ACC112 (cell line): ENCODE measurements at regions not wholly inside any gene's neighbourhood (a gene's known extent, or its start where the extent isn't known, plus 50 kb on each side); places are given as distances from the start of the nearest gene placed in this dataset.

Experiments
- H2AFZ ChIP-seq: fragments of 200-600 bp; sonication (generic); one replicate; pipeline ENCODE4 v1.6.0; 2017; ENCODE audit warnings: antibody characterized with exemption, low read length; ENCODE audit not compliant: unreplicated experiment
- H3K27ac ChIP-seq: fragments of 200-600 bp; sonication (generic); 2 replicates; pipeline ENCODE4 v1.5.1; 2014; ENCODE audit warnings: low read depth, mild to moderate bottlenecking, antibody characterized with exemption, low read length, moderate library complexity
- H3K27me3 ChIP-seq: fragments of 200-600 bp; sonication (generic); 2 replicates; pipeline ENCODE4 v1.6.1; 2014; ENCODE audit warnings: mild to moderate bottlenecking, antibody characterized with exemption, low read length, moderate library complexity, mixed read lengths; ENCODE audit not compliant: insufficient read depth
- H3K36me3 ChIP-seq: fragments of 200-600 bp; sonication (generic); 2 replicates; pipeline ENCODE4 v1.6.1; 2016; ENCODE audit warnings: mild to moderate bottlenecking, antibody characterized with exemption, low read length, moderate library complexity, mixed read lengths; ENCODE audit not compliant: insufficient read depth
- H3K4me1 ChIP-seq: fragments of 200-600 bp; sonication (generic); one replicate; pipeline ENCODE4 v1.6.1; 2016; ENCODE audit warnings: low read length, mixed read lengths; ENCODE audit not compliant: insufficient read depth, unreplicated experiment, control insufficient read depth
- H3K4me3 ChIP-seq: fragments of 200-600 bp; sonication (generic); 2 replicates; pipeline ENCODE4 v1.5.1; 2014; ENCODE audit warnings: mild to moderate bottlenecking, low read depth, low read length
- H3K79me2 ChIP-seq: fragments of 200-600 bp; sonication (generic); one replicate; pipeline ENCODE4 v1.6.0; 2016; ENCODE audit warnings: low read length; ENCODE audit not compliant: control insufficient read depth, unreplicated experiment, insufficient read depth

DNA sequence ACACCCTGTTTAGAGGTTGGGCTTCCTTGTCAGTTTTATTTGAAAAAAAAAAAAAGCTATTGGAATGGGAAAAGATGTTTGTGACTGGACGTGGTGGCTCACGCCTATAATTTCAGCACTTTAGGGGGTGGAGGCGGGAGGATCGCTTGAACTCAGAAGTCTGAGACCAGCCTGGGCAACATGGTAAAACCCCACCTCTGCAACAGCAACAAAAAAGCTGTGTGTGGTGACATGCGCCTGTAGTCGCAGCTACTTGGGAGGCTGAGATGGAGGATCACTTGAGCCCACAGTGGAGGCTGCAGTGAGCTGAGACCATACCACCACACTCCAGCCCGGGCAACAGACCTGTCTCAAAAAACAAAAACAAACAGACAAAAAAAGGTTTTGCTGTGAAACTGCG, 66.1 kb upstream of the SIAH1 start:
- Histone ChIP-seq H3K27me3 (no peaks in the 10 kb centered on the region), H3K4me3 (no peak overlapping the region), H2AFZ (no peak overlapping the region), H3K4me1 (no peaks in the 10 kb centered on the region), H3K27ac (no peak overlapping the region), H3K79me2 (no peaks in the 10 kb centered on the region), H3K36me3 (no peaks in the 10 kb centered on the region)

DNA sequence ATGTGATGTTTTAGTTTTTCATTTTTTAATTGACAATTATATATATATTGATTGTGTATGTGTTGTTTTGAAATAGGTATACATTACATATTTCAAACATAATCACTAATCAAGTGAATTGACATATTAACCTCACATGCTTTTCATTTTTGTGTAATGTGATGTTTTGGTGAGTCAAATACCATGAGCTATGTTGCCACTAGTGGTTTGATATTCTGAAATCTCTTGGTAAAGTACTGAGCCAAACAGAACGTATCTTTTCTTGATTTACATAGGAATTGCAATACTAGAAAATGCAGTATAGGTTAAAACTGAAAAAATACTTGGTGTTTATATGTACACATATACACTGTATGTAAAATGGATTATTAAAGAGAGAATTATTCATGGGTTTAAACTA, 65.2 kb upstream of the SIAH1 start:
- H3K36me3 ChIP-seq = no peaks in the 10 kb centered on the region
- H3K27me3 ChIP-seq = no peaks in the 10 kb centered on the region
- no peak overlapping the region for H3K27ac ChIP-seq
- no peaks in the 10 kb centered on the region for H3K79me2 ChIP-seq
- no peak overlapping the region for H3K4me3 ChIP-seq
- H3K4me1 ChIP-seq = peaks cover under 1% of the 10 kb centered on the region
- H2AFZ ChIP-seq = no peak overlapping the region

DNA sequence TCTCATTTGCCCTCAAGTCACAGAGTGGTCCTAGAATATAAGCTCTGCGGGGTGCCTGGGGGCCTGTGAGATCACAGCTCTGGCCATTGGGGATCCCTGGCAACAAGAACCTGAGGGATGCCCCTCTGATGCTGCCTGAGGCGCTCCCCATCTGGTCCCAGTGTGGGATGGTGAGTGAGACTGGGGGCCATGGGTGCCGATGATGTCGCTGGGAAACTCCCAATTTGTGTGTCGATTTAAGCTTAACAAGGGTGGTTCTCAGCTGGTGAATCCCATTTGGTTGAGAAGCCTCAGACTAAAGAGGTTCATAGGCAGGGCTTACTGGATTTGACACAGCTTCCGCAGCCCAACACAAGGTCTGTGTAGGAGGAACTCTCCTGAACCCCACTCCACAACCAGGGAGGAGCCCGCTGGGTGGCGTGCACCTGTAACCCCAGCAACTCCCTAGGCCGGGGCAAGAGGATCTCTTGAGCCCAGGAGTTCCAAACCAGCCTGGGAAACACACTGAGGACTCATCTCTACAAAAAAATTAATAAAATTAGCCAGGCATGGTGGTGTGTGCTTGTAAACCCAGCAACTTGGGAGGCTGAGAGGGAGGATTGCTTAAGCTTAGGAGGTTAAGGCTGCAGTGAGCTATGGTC, 63.7 kb upstream of the SIAH1 start:
- Histone ChIP-seq H3K79me2 (no peaks in the 10 kb centered on the region), H3K4me1 (peaks cover 7% of the 10 kb centered on the region), H3K27ac (no peak overlapping the region), H3K36me3 (no peaks in the 10 kb centered on the region), H3K4me3 (no peak overlapping the region), H3K27me3 (no peaks in the 10 kb centered on the region), H2AFZ (no peak overlapping the region)

DNA sequence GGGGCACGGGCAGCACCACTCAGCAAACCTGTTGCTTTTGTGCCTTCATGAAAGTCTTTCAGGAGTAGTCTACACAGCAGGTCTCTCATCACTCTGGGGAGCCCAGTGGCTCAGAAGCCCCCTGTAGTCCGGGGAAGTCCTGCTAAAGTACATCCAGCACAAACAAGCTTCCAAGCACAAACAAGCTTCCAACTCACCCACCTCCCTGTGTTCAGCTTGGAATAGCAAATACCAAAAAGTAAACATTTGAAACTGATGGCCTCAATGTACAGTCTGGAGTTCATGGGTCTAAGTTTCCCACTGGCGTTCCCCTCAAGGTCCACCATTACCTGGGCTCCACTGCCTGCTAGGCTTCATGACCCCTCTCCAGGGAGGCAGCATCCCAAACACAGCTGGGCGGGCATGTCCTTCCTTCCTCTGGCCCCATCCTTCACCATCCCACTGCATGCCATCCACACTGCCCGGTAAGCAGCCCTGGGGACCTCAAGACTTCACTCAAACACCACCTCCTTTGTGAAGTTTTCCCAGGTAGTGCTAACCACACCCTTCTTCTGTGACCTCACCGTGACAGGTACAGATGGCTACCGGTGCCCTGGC, 62.8 kb upstream of the SIAH1 start:
- H3K36me3 ChIP-seq = no peaks in the 10 kb centered on the region
- H3K4me3 ChIP-seq = no peak overlapping the region
- no peak overlapping the region for H2AFZ ChIP-seq
- H3K27me3 ChIP-seq = no peaks in the 10 kb centered on the region
- H3K4me1 ChIP-seq = peaks cover 7% of the 10 kb centered on the region
- H3K79me2 ChIP-seq = no peaks in the 10 kb centered on the region
- H3K27ac ChIP-seq = no peak overlapping the region

DNA sequence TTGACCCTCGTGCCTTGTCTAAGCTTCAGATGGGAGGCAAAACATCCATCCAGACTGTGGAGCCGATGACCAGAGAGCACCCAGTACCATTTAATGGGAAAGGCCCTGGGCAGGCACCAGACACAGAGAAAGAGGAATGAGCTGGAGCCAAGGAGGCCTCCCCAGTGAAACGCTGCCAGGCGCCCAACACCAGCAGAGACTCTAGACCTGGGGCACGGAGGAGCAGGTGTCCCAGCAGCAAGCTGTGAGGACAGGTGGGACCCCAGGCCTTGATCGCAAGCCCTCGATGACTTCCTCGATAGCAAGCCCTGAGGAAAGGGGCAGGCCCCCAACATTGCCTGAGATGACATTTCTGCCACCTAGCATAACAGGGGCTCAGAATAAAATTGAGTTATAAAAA, 62.2 kb upstream of the SIAH1 start:
- H3K79me2 ChIP-seq = no peaks in the 10 kb centered on the region
- peaks cover 7% of the 10 kb centered on the region for H3K4me1 ChIP-seq
- H3K4me3 ChIP-seq = no peak overlapping the region
- H3K36me3 ChIP-seq = no peaks in the 10 kb centered on the region
- no peak overlapping the region for H2AFZ ChIP-seq
- no peak overlapping the region for H3K27ac ChIP-seq
- H3K27me3 ChIP-seq = no peaks in the 10 kb centered on the region

DNA sequence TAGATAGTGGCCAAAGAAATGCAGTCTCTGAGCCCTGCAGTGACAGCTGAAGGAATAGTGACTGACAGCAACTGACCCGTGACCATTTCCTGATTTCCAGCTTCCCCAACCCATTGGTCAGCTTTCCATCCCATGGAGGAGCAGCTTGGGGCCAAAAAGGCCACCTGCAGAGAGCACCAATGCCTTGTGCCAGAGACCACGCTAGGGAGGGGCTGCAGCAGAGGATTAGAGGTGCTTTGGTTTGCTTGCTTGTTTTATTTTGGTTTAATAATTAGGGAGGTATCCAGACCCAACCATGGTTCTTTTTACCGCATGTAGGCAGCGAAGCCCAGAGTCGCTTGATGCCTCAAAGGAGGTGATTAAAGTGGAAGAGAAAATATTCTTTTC, 61.3 kb upstream of the SIAH1 start:
- no peaks in the 10 kb centered on the region for H3K36me3 ChIP-seq
- H2AFZ ChIP-seq = no peak overlapping the region
- H3K27ac ChIP-seq = no peak overlapping the region
- no peaks in the 10 kb centered on the region for H3K79me2 ChIP-seq
- no peaks in the 10 kb centered on the region for H3K27me3 ChIP-seq
- peaks cover 7% of the 10 kb centered on the region for H3K4me1 ChIP-seq
- H3K4me3 ChIP-seq = no peak overlapping the region

DNA sequence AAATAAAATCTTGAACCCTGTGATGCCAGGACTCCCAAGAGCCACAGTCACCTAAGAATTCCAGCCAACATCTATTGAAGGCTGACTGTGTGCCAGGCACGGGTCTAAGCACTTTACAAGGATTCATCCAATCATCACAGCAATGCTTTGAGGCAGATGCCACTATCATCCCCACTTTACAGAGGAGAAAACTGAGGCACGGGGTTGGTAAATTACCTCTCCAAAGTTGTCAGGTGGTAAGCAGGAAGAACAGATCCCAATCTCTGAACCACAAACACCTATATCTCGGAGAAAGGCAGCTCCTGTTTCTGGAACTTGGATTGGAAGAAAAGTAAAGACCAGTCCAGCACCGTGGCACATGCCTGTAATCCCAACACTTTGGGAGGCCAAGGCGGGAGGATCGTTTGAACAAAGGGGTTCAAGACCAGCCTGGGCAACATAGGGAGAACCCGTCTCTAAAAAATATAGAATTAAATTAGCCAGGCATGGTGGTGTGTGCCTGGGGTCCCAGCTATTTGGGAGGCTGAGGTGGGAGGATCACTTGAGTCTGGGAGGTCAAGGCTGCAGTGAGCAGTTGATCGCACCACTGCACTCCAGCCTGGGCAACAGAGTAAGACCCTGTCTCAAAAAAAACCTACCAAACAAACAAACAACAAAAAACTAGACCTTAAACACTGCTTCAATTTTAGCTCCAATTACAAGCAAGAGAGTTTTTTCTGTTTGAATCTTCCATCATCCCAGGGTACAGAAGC, 60.7 kb upstream of the SIAH1 start:
- Histone ChIP-seq H3K79me2 (no peaks in the 10 kb centered on the region), H3K4me3 (no peak overlapping the region), H3K36me3 (no peaks in the 10 kb centered on the region), H3K27ac (peak overlapping the region; percentile 85; the same call in 1 of the 2 replicates), H3K4me1 (peaks cover 7% of the 10 kb centered on the region), H3K27me3 (no peaks in the 10 kb centered on the region), H2AFZ (no peak overlapping the region)

DNA sequence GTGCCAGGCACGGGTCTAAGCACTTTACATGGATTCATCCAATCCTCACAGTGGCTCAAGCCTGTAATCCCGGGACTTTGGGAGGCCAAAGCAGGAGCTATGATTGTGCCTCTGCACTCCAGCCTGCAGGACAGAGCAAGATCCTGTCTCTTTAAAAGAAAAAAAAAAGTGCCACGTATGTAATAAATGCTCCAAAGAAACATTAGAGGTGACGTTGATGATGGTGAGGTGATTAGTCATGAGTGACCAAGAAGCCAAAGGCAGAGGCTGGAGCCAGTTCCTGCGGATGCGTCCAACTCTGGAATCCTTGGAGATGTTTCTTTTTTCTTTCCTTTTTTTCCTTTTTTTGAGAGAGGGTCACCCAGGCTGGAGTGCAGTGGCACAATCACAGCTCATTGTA, 59.4 kb upstream of the SIAH1 start:
- H3K4me3 ChIP-seq = peak overlapping the region; percentile 54
- H3K4me1 ChIP-seq = peaks cover 7% of the 10 kb centered on the region
- no peaks in the 10 kb centered on the region for H3K36me3 ChIP-seq
- no peaks in the 10 kb centered on the region for H3K79me2 ChIP-seq
- H3K27ac ChIP-seq = peak overlapping the region; percentile 85
- no peaks in the 10 kb centered on the region for H3K27me3 ChIP-seq
- peak overlapping the region; percentile 93 for H2AFZ ChIP-seq

DNA sequence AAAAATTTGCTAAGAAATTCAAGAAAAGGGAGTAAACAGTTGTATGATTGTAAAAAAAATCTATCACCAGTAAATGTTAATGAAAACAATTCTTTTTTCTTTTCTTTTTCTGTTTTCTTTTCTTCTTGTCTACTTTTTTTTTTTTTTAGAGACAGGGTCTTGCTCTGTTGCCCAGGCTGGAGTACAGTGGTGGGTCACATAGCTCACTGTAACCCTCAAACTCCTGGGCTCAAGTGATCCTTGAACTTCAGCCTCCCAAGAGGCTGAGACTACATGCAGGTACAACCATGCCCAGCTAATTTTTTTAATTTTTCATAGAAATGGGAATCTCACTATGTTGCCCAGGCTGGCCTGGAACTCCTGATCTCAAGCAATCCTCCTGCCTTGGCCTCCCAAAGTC, 57.2 kb upstream of the SIAH1 start:
- H3K4me1 ChIP-seq = peaks cover 7% of the 10 kb centered on the region
- H3K79me2 ChIP-seq = no peaks in the 10 kb centered on the region
- no peaks in the 10 kb centered on the region for H3K36me3 ChIP-seq
- no peak overlapping the region for H2AFZ ChIP-seq
- no peaks in the 10 kb centered on the region for H3K27me3 ChIP-seq
- no peak overlapping the region for H3K4me3 ChIP-seq
- no peak overlapping the region for H3K27ac ChIP-seq

DNA sequence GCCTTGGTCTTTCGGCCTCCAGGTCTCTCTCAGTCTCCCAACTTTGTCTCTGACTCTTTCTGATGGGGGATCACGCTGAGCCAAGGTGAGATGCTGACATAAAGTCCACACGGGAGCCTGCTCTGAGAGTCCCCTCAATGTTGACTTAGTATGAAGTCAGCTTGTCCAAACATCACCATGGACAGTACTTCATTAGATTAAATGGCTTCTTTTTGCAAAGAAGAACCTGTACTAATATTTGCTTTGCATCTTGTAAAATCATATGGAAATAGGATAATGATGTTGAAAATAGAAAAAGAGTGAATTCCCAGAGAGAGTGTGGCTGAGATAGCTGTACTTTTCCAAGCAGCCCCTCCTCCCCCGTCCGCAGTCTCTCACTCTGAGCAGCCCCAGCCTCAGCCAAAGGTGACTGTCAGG, 56.7 kb upstream of the SIAH1 start:
- H3K27me3 ChIP-seq = no peaks in the 10 kb centered on the region
- no peak overlapping the region for H3K4me3 ChIP-seq
- H3K27ac ChIP-seq = no peak overlapping the region
- no peaks in the 10 kb centered on the region for H3K36me3 ChIP-seq
- H3K79me2 ChIP-seq = no peaks in the 10 kb centered on the region
- H2AFZ ChIP-seq = no peak overlapping the region
- peaks cover 7% of the 10 kb centered on the region for H3K4me1 ChIP-seq

DNA sequence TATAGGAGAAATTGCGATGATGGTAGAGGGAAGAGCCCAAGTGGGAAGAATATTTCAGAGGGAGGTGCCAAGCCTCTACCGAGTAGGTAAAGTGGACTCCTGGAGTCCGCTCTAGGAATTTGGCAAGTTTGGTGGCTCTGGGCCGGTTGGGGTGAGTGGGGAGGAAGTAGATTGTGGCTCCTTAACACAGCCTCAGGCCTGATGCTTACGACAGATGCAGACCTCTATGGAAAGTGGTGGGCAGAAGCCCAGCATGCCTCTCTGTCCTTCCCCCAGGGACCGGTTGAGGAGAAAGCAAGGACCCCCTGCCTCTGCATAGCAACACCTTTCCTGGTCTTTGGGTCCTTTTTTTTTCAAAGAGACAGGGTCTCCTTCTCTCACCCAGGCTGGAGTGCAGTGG, 55.9 kb upstream of the SIAH1 start:
- no peaks in the 10 kb centered on the region for H3K27me3 ChIP-seq
- H3K79me2 ChIP-seq = no peaks in the 10 kb centered on the region
- H3K4me3 ChIP-seq = no peak overlapping the region
- H3K36me3 ChIP-seq = no peaks in the 10 kb centered on the region
- H3K4me1 ChIP-seq = peaks cover 7% of the 10 kb centered on the region
- no peak overlapping the region for H3K27ac ChIP-seq
- H2AFZ ChIP-seq = no peak overlapping the region
